ENCODE measurements at regions not wholly inside any gene's neighbourhood (a gene's known extent, or its start where the extent isn't known, plus 50 kb on each side); places are given as distances from the start of the nearest gene placed in this dataset.

DNA sequence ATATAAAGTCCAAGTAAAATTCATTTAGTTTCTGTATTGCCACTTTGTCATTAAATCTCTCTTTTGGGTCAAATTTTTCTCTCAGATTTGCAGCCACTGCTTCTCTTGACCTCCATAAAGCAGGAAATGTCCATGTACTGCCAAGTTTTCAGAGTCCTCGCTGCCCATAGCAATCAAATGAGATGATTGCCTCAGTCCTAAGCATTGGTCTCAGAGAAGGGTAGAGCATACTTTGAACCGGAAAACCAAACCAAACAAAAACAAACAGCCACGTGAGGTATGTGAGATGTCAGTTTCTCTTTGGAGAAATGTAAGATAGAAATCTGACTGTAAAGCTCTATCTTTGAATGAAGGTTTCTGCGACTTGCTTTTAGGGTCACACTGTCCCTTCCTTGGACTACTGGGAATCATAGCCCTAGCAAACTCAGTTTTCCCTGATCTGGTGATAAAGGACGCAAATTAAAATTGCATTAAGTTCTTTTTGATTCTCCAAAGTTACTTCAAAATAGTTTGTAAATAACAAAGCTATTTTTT lies 505.4 kb upstream of the CITED2 start:
- TF ChIP-seq, protein P1, sequence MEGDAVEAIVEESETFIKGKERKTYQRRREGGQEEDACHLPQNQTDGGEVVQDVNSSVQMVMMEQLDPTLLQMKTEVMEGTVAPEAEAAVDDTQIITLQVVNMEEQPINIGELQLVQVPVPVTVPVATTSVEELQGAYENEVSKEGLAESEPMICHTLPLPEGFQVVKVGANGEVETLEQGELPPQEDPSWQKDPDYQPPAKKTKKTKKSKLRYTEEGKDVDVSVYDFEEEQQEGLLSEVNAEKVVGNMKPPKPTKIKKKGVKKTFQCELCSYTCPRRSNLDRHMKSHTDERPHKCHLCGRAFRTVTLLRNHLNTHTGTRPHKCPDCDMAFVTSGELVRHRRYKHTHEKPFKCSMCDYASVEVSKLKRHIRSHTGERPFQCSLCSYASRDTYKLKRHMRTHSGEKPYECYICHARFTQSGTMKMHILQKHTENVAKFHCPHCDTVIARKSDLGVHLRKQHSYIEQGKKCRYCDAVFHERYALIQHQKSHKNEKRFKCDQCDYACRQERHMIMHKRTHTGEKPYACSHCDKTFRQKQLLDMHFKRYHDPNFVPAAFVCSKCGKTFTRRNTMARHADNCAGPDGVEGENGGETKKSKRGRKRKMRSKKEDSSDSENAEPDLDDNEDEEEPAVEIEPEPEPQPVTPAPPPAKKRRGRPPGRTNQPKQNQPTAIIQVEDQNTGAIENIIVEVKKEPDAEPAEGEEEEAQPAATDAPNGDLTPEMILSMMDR (IDR thresholded peaks at IDR 0.05) = no peak
- no peak for TF ChIP-seq EP300 (IDR thresholded peaks at IDR 0.05)
